Neural progenitor cell (in vitro differentiated cells): ENCODE measurements at regions not wholly inside any gene's neighbourhood (a gene's known extent, or its start where the extent isn't known, plus 50 kb on each side); places are given as distances from the start of the nearest gene placed in this dataset.

Source experiments
- EZH2 ChIP-seq: fragments of 200-600 bp; sonication (generic); IDR thresholded peaks from 2 replicates; pipeline ENCODE4 v1.6.1; 2017; ENCODE audit warnings: antibody characterized with exemption, mild to moderate bottlenecking, moderate library complexity
- TF ChIP-seq, protein P1 (sequence below): fragments of 200-600 bp; sonication (generic); IDR thresholded peaks from 2 replicates; pipeline ENCODE4 v1.5.1; 2017; ENCODE audit warnings: antibody characterized with exemption, mild to moderate bottlenecking

DNA sequence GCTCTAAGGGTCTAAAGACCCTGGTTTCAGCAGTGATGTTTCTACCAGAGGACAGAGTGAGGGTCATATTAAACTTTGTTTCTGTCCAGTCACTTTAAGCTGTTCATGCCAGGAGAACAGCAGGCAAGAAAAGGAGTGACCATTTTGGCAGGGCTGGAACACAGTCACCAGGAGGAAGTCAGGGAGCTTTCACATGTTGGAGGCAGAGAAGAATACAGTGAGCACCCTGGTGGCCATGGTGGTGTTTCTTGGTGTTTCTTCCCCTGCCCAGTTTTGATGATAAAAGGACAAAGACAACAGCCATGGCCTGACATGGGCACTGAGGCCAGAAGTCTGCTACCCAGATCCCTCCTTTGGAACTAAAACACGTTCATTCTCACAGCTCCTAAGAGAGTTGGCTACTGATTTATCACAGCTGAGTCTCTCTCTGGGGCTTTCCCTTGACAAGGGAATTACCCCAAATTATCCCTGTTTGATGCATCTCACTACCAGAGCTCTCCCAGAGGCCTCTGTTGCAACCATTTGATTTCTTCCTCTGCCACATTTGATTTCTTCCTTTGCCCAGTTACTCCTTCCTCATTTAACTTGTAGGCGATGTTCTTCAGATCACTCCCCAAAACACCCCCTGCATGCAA lies 106.4 kb upstream of the NWD2 start:
- TF ChIP-seq, protein P1, sequence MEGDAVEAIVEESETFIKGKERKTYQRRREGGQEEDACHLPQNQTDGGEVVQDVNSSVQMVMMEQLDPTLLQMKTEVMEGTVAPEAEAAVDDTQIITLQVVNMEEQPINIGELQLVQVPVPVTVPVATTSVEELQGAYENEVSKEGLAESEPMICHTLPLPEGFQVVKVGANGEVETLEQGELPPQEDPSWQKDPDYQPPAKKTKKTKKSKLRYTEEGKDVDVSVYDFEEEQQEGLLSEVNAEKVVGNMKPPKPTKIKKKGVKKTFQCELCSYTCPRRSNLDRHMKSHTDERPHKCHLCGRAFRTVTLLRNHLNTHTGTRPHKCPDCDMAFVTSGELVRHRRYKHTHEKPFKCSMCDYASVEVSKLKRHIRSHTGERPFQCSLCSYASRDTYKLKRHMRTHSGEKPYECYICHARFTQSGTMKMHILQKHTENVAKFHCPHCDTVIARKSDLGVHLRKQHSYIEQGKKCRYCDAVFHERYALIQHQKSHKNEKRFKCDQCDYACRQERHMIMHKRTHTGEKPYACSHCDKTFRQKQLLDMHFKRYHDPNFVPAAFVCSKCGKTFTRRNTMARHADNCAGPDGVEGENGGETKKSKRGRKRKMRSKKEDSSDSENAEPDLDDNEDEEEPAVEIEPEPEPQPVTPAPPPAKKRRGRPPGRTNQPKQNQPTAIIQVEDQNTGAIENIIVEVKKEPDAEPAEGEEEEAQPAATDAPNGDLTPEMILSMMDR = no peak
- TF ChIP-seq EZH2 = no peak
